SK-N-SH (cell line): ENCODE measurements at regions not wholly inside any gene's neighbourhood (a gene's known extent, or its start where the extent isn't known, plus 50 kb on each side); places are given as distances from the start of the nearest gene placed in this dataset.

Experiments
- CTCF ChIA-PET: fragments of 300-600, 350-600 bp; formaldehyde crosslinking; extraction: SDS; loops from one replicate; lab custom pipeline; 2021; lab: Yijun Ruan, JAX
- POLR2A ChIA-PET: fragments of 350-600 bp; sonication (Branson Sonifier 250); formaldehyde crosslinking; extraction: SDS; loops from one replicate; lab custom pipeline; 2020; ENCODE audit warnings: antibody characterized with exemption, inconsistent platforms; lab: Yijun Ruan, JAX
- DNase-seq: peaks from one replicate; pipeline ENCODE4 v3.0.0; 2012
- H2AFZ ChIP-seq: fragments of 200-600 bp; sonication (generic); 2 replicates; pipeline ENCODE4 v1.8.1; 2016; ENCODE audit warnings: antibody characterized with exemption, mild to moderate bottlenecking, low read depth
- H3F3A ChIP-seq: fragments of 200-600 bp; sonication (generic); replicated peaks from 2 replicates; pipeline ENCODE3; 2016; ENCODE audit warnings: antibody characterized with exemption, mild to moderate bottlenecking; ENCODE audit not compliant: insufficient read depth
- H3K27ac ChIP-seq, 2 experiments: fragments of 200-500 bp in 1 of 2; fragments of 200-600 bp in 1 of 2; sonication (Bioruptor generic) in 1 of 2; sonication (generic), shearing (Covaris generic) in 1 of 2; 2 replicates each; pipeline versions ENCODE4 v1.5.1 to v1.6.1; 2014 to 2016; ENCODE audit warnings: low read depth in 2 of 2, inconsistent platforms in 1 of 2, low read length in 1 of 2, mild to moderate bottlenecking in 1 of 2, mixed read lengths in 1 of 2
- H3K27me3 ChIP-seq: fragments of 200-600 bp; sonication (generic), shearing (Covaris generic); 2 replicates; pipeline ENCODE4 v1.6.1; 2016; ENCODE audit warnings: mixed run types; ENCODE audit not compliant: insufficient read depth
- H3K36me3 ChIP-seq, 2 experiments: fragments of 200-500 bp in 1 of 2; fragments of 200-600 bp in 1 of 2; sonication (Bioruptor generic) in 1 of 2; sonication (generic) in 1 of 2; replicated peaks in 1 of 2; 2 replicates each; pipeline versions ENCODE3 to v1.5.1; 2014 to 2016; ENCODE audit warnings: low read length in 1 of 2, mild to moderate bottlenecking in 1 of 2; ENCODE audit not compliant: insufficient read depth in 2 of 2, control insufficient read depth in 1 of 2
- H3K4me1 ChIP-seq, 2 experiments: fragments of 200-500 bp in 1 of 2; fragments of 200-600 bp in 1 of 2; sonication (Bioruptor generic) in 1 of 2; sonication (generic), shearing (Covaris generic) in 1 of 2; 2 replicates each; pipeline versions ENCODE4 v1.5.1 to v1.6.1; 2014 to 2016; ENCODE audit warnings: low read depth in 1 of 2, low read length in 1 of 2, mixed run types in 1 of 2; ENCODE audit not compliant: insufficient read depth in 2 of 2, control insufficient read depth in 1 of 2
- H3K4me2 ChIP-seq: fragments of 200-600 bp; sonication (generic), shearing (Covaris generic); 2 replicates; pipeline ENCODE4 v1.6.1; 2017; ENCODE audit warnings: mixed run types
- H3K4me3 ChIP-seq, 2 experiments: fragments of 200-500 bp in 1 of 2; fragments of 200-600 bp in 1 of 2; sonication (Bioruptor generic) in 1 of 2; sonication (generic), shearing (Covaris generic) in 1 of 2; 2 replicates each; pipeline versions ENCODE4 v1.5.1 to v1.8.1; 2014 to 2016; ENCODE audit warnings: low read depth in 2 of 2, inconsistent platforms in 1 of 2, low read length in 1 of 2, mild to moderate bottlenecking in 1 of 2, mixed read lengths in 1 of 2, moderate library complexity in 1 of 2
- H3K79me2 ChIP-seq: fragments of 200-600 bp; sonication (generic); 2 replicates; pipeline ENCODE4 v1.8.1; 2017; ENCODE audit warnings: mild to moderate bottlenecking; ENCODE audit not compliant: insufficient read depth
- H3K9ac ChIP-seq: fragments of 200-600 bp; sonication (generic); 2 replicates; pipeline ENCODE4 v1.6.1; 2017; ENCODE audit warnings: mixed run types
- H3K9me2 ChIP-seq: fragments of 200-600 bp; sonication (generic); 2 replicates; pipeline ENCODE4 v1.6.1; 2017; ENCODE audit warnings: mixed run types
- H3K9me3 ChIP-seq: fragments of 200-600 bp; sonication (generic); 2 replicates; pipeline ENCODE4 v1.6.1; 2017; ENCODE audit warnings: mixed run types, mild to moderate bottlenecking, moderate library complexity
- H4K20me1 ChIP-seq: fragments of 200-600 bp; sonication (generic); 2 replicates; pipeline ENCODE4 v1.6.1; 2017; ENCODE audit warnings: mild to moderate bottlenecking, mixed run types; ENCODE audit not compliant: insufficient read depth
- CHD2 ChIP-seq: fragments of 150-350 bp; IDR thresholded peaks from 2 replicates; pipeline ENCODE4 v1.6.1; 2018; ENCODE audit warnings: low read length; ENCODE audit not compliant: partially characterized antibody
- EZH2phosphoT487 ChIP-seq: fragments of 200-600 bp; sonication (generic); IDR thresholded peaks from 2 replicates; pipeline ENCODE4 v1.6.1; 2017; ENCODE audit warnings: low read depth, mixed run types, mild to moderate bottlenecking, antibody characterized with exemption, moderate library complexity, borderline replicate concordance
- FOXM1 ChIP-seq: IDR thresholded peaks from 2 replicates; pipeline ENCODE4 v1.4.0; 2012; ENCODE audit warnings: low read depth, mild to moderate bottlenecking
- GATA2 ChIP-seq: sonication (generic); formaldehyde crosslinking; IDR thresholded peaks from 2 replicates; pipeline ENCODE4 v1.5.0; 2020; ENCODE audit warnings: mild to moderate bottlenecking, missing genetic modification reagents
- IRF3 ChIP-seq: fragments of 150-350 bp; IDR thresholded peaks from 2 replicates; pipeline ENCODE4 v1.6.1; 2016; ENCODE audit warnings: mild to moderate bottlenecking, low read depth, low read length
- MXI1 ChIP-seq: IDR thresholded peaks from 2 replicates; pipeline ENCODE4 v1.6.1; 2012; ENCODE audit warnings: mild to moderate bottlenecking, low read depth, low read length, improper control_type of control experiment
- RAD21 ChIP-seq: IDR thresholded peaks from 2 replicates; pipeline ENCODE4 v1.6.1; 2012; ENCODE audit warnings: mild to moderate bottlenecking, low read length
- RCOR1 ChIP-seq: fragments of 150-350 bp; IDR thresholded peaks from 2 replicates; pipeline ENCODE4 v1.6.1; 2017; ENCODE audit warnings: antibody characterized with exemption, low read length
- REST ChIP-seq: IDR thresholded peaks from 2 replicates; pipeline ENCODE4 v1.6.1; 2012; ENCODE audit warnings: mild to moderate bottlenecking, low read depth, low read length, moderate library complexity
- RFX5 ChIP-seq: IDR thresholded peaks from 2 replicates; pipeline ENCODE4 v1.6.1; 2012; ENCODE audit warnings: mild to moderate bottlenecking, improper control_type of control experiment, low read length
- RXRA ChIP-seq: IDR thresholded peaks from 2 replicates; pipeline ENCODE4 v1.4.0; 2012; ENCODE audit warnings: low read depth, mild to moderate bottlenecking, borderline replicate concordance
- SIN3A ChIP-seq: IDR thresholded peaks from 2 replicates; pipeline ENCODE4 v1.6.1; 2012; ENCODE audit warnings: low read depth, mild to moderate bottlenecking, low read length, moderate library complexity, borderline replicate concordance
- SMC3 ChIP-seq: IDR thresholded peaks from 2 replicates; pipeline ENCODE4 v1.6.1; 2012; ENCODE audit warnings: low read depth, low read length, improper control_type of control experiment
- TEAD4 ChIP-seq: IDR thresholded peaks from 2 replicates; pipeline ENCODE4 v1.4.0; 2012; ENCODE audit warnings: mild to moderate bottlenecking, borderline replicate concordance; ENCODE audit not compliant: insufficient read depth
- YY1 ChIP-seq: IDR thresholded peaks from 2 replicates; pipeline ENCODE4 v1.4.0; 2012; ENCODE audit warnings: low read depth, mild to moderate bottlenecking
- WGBS: methylation state at CpG from one replicate; pipeline ENCODE4 v1.1.6; 2017; ENCODE audit warnings: low lambda C conversion rate; 5-methylcytosine and 5-hydroxymethylcytosine counted together
- TF ChIP-seq, protein P1 (sequence below): IDR thresholded peaks from 2 replicates; pipeline ENCODE4 v1.4.0; 2012; ENCODE audit warnings: low read depth, borderline replicate concordance

DNA sequence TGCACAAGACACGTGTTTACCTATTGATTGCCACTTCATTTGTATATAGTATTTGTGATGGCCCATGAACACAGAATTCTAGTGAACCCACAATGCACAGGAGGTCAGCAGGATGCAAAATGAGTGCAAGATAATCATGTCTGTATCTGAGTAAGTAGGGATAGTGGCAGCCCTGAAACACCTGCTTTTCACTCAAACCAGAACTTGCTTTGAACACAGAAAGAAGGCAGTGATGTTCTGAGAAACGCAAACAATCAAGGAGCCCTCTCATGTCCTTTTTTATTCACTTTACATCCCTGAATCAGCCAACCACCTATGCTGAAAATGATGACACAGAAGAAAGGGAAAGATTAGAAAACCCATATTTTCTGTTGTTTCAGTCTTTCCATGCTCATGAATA lies 170.4 kb upstream of the AVPR1A start:
- CTCF ChIA-PET, result no interaction called here
- POLR2A ChIA-PET, result no interaction called here
- WGBS, result 4% methylated on average over 2 of the region's 2 CpGs

More for the DNA sequence above, 170.4 kb upstream of the AVPR1A start:
- TF ChIP-seq RXRA (no peak), RCOR1 (no peak), SMC3 (no peak), YY1 (no peak), RFX5 (no peak), FOXM1 (no peak), REST (no peak), IRF3 (no peak), EZH2phosphoT487 (no peak), MXI1 (no peak), GATA2 (CRISPR knock-in tag) (no peak), TEAD4 (no peak), CHD2 (no peak), RAD21 (no peak), SIN3A (no peak)
- TF ChIP-seq, protein P1, sequence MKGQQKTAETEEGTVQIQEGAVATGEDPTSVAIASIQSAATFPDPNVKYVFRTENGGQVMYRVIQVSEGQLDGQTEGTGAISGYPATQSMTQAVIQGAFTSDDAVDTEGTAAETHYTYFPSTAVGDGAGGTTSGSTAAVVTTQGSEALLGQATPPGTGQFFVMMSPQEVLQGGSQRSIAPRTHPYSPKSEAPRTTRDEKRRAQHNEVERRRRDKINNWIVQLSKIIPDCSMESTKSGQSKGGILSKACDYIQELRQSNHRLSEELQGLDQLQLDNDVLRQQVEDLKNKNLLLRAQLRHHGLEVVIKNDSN, result no peak
- TF ChIP-seq, all 33 proteins: peak for 0
- Histone ChIP-seq H3K27ac (no peak overlapping the region), H3K4me3 (no peak overlapping the region), H3K4me1 (no peaks in the 10 kb centered on the region), H3K36me3 (no peaks in the 10 kb centered on the region), H3K27me3 (no peaks in the 10 kb centered on the region), H4K20me1 (no peaks in the 10 kb centered on the region), H3K9ac (no peak overlapping the region), H3K4me2 (no peak overlapping the region), H2AFZ (no peak overlapping the region), H3K9me2 (no peaks in the 10 kb centered on the region), H3F3A (no peaks in the 10 kb centered on the region), H3K9me3 (no peaks in the 10 kb centered on the region), H3K79me2 (no peaks in the 10 kb centered on the region)
- DNase-seq, result no peak
